Astrocyte (in vitro differentiated cells and primary cell): ENCODE measurements at regions not wholly inside any gene's neighbourhood (a gene's known extent, or its start where the extent isn't known, plus 50 kb on each side); places are given as distances from the start of the nearest gene placed in this dataset.

ENCODE experiments used
- DNase-seq: peaks from one replicate; pipeline ENCODE4 v3.0.0-alpha.2; 2010; ENCODE audit warnings: low read depth
- FAIRE-seq: peaks from 2 replicates; lab custom pipeline; 2011; peaks lifted over from hg19 to GRCh38; lab: Jason Lieb, UNC
- H2AFZ ChIP-seq: 2 replicates; pipeline ENCODE4 v1.6.0; 2012; ENCODE audit warnings: low read depth, low read length, inconsistent platforms
- H3K27ac ChIP-seq: 2 replicates; pipeline ENCODE4 v1.5.1; 2011; ENCODE audit warnings: low read depth, low read length, inconsistent platforms
- H3K27me3 ChIP-seq: 2 replicates; pipeline ENCODE4 v1.6.0; 2011; ENCODE audit warnings: low read length, inconsistent platforms; ENCODE audit not compliant: insufficient read depth
- H3K36me3 ChIP-seq: 2 replicates; pipeline ENCODE4 v1.5.1; 2011; ENCODE audit warnings: low read length, inconsistent platforms; ENCODE audit not compliant: insufficient read depth
- H3K4me1 ChIP-seq: 2 replicates; pipeline ENCODE4 v1.5.1; 2011; ENCODE audit warnings: low read length, inconsistent platforms; ENCODE audit not compliant: insufficient read depth
- H3K4me2 ChIP-seq: 2 replicates; pipeline ENCODE4 v1.6.0; 2012; ENCODE audit warnings: low read length, inconsistent platforms
- H3K4me3 ChIP-seq: 2 replicates; pipeline ENCODE4 v1.5.1; 2011; ENCODE audit warnings: low read depth, mild to moderate bottlenecking, low read length, inconsistent platforms; ENCODE audit not compliant: insufficient read depth
- H3K79me2 ChIP-seq: 2 replicates; pipeline ENCODE4 v1.6.0; 2012; ENCODE audit warnings: mild to moderate bottlenecking, low read length, inconsistent platforms; ENCODE audit not compliant: insufficient read depth
- H3K9ac ChIP-seq: 2 replicates; pipeline ENCODE4 v1.6.0; 2012; ENCODE audit warnings: mild to moderate bottlenecking, low read length, inconsistent platforms
- H3K9me3 ChIP-seq: 2 replicates; pipeline ENCODE4 v1.5.1; 2012; ENCODE audit warnings: low read depth, mild to moderate bottlenecking, low read length, inconsistent platforms; ENCODE audit not compliant: insufficient read depth
- H4K20me1 ChIP-seq: 2 replicates; pipeline ENCODE4 v1.6.0; 2012; ENCODE audit warnings: low read length, inconsistent platforms; ENCODE audit not compliant: insufficient read depth
- H3K27ac Mint-ChIP-seq: one replicate; pipeline ENCODE4 v1.8.0; 2021; ENCODE audit warnings: mild to moderate bottlenecking, mixed read lengths; ENCODE audit not compliant: unreplicated experiment
- H3K27me3 Mint-ChIP-seq: one replicate; pipeline ENCODE4 v1.8.0; 2021; ENCODE audit warnings: low read depth, mixed read lengths; ENCODE audit not compliant: unreplicated experiment
- H3K36me3 Mint-ChIP-seq: one replicate; pipeline ENCODE4 v1.8.0; 2021; ENCODE audit warnings: low read depth, mixed read lengths; ENCODE audit not compliant: unreplicated experiment
- H3K4me1 Mint-ChIP-seq: one replicate; pipeline ENCODE4 v1.8.0; 2021; ENCODE audit warnings: low read depth, mixed read lengths; ENCODE audit not compliant: unreplicated experiment
- H3K4me3 Mint-ChIP-seq: one replicate; pipeline ENCODE4 v1.8.0; 2021; ENCODE audit warnings: mild to moderate bottlenecking, moderate library complexity, mixed read lengths; ENCODE audit not compliant: unreplicated experiment
- H3K9me3 Mint-ChIP-seq: one replicate; pipeline ENCODE4 v1.8.0; 2021; ENCODE audit warnings: mild to moderate bottlenecking, mixed read lengths; ENCODE audit not compliant: unreplicated experiment
- CTCF ChIP-seq: IDR thresholded peaks from 2 replicates; pipeline ENCODE4 v1.5.1; 2011; ENCODE audit warnings: low read depth, mild to moderate bottlenecking, inconsistent platforms, low read length, moderate library complexity; ENCODE audit not compliant: insufficient read depth
- EZH2 ChIP-seq: IDR thresholded peaks from 2 replicates; pipeline ENCODE4 v1.6.1; 2012; ENCODE audit warnings: mild to moderate bottlenecking, low read length, inconsistent platforms; ENCODE audit not compliant: insufficient read depth

DNA sequence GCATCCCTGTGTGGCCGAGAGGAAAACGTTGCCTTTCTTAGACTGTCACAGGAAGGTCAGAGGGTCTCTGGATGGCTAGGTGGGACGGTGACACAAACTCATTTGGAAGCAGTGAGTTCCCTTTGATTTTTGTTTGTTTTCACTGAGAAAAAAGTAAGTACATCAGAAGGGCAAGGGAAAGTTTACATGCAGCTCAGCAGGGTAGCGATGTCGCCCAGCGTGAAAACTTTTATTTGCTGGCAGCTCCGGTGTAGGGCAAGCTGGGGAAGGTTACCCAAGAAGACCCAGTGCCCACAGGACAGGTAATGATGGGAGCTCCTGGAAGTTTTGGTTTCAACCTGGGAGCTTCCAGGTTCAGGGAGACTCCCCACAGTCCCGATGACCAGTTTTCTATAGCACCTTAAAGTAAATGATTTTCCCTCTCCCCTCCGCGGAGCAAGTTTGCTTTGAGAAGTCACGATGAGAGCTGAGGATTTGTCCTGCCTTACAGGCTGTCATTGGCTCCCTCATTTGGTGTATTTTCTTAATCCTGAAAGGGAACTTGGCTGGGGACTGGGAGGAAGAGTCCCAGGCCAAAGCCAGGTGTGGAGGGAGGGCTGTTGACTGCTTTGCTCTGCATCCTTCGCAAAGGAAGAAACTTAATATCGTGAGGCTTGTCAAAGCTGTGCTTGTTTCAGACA, 64.7 kb upstream of the ESRRB start:
- Histone ChIP-seq H3K27me3 (peaks cover 5% of the 10 kb centered on the region), H4K20me1 (no peaks in the 10 kb centered on the region), H3K4me2 (no peak overlapping the region), H3K4me1 (no peaks in the 10 kb centered on the region), H3K27ac (no peak overlapping the region), H3K9me3 (no peaks in the 10 kb centered on the region), H3K9ac (no peak overlapping the region), H3K36me3 (no peaks in the 10 kb centered on the region), H3K4me3 (no peak overlapping the region), H3K79me2 (no peaks in the 10 kb centered on the region), H2AFZ (no peak overlapping the region)
- H3K9me3 Mint-ChIP-seq = peaks cover 4% of the 10 kb centered on the region
- no peak overlapping the region for H3K27ac Mint-ChIP-seq
- TF ChIP-seq EZH2 = no peak
- TF ChIP-seq CTCF = no peak
- DNase-seq (no peak), FAIRE-seq (no peak)
- H3K4me3 Mint-ChIP-seq = no peak overlapping the region
- H3K36me3 Mint-ChIP-seq = no peaks in the 10 kb centered on the region
- H3K4me1 Mint-ChIP-seq = peaks cover 6% of the 10 kb centered on the region
- peaks cover 72% of the 10 kb centered on the region for H3K27me3 Mint-ChIP-seq

- no peak for TF ChIP-seq EZH2
- TF ChIP-seq CTCF = no peak
- peaks cover 2% of the 10 kb centered on the region for H3K9me3 Mint-ChIP-seq
- no peak overlapping the region for H3K9ac ChIP-seq
- H2AFZ ChIP-seq = no peak overlapping the region
- H3K4me2 ChIP-seq = no peak overlapping the region
- no peak for DNase-seq
- H3K4me3 Mint-ChIP-seq = no peak overlapping the region
- no peaks in the 10 kb centered on the region for H3K9me3 ChIP-seq
- no peaks in the 10 kb centered on the region for H3K36me3 ChIP-seq
- peaks cover 6% of the 10 kb centered on the region for H3K4me1 Mint-ChIP-seq
- H3K4me3 ChIP-seq = no peak overlapping the region
- FAIRE-seq = no peak
- no peaks in the 10 kb centered on the region for H3K79me2 ChIP-seq
- no peak overlapping the region for H3K27ac Mint-ChIP-seq
- H3K36me3 Mint-ChIP-seq = no peaks in the 10 kb centered on the region
- peaks cover 71% of the 10 kb centered on the region for H3K27me3 Mint-ChIP-seq
- no peaks in the 10 kb centered on the region for H3K4me1 ChIP-seq
- H3K27ac ChIP-seq = no peak overlapping the region
- no peaks in the 10 kb centered on the region for H4K20me1 ChIP-seq
- peaks cover 5% of the 10 kb centered on the region for H3K27me3 ChIP-seq
Observed at GRCh38 chr14:76312821-76313220, 63.1 kb upstream of the ESRRB start.

DNA sequence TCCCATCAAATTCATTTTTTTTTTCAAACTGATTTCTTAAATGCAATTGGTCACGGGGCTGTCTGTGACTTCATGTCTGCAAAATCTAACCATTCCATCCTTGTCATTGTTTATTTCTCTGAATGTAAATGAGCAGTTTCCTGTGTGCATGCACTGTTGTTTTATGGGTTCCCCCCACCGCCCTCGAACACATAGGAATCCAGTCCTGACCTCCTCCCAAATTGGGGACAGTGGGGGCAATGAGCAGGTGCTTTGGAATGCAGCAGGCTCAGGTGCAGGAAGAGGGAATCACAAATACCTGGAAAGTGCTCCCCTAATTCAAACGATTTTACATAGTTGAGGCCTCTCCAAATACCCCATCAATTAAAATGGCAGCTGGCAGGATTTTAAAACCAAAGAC, 62.6 kb upstream of the ESRRB start:
- Histone ChIP-seq H3K79me2 (no peaks in the 10 kb centered on the region), H3K4me3 (no peak overlapping the region), H3K4me1 (no peaks in the 10 kb centered on the region), H3K9ac (no peak overlapping the region), H3K27ac (no peak overlapping the region), H3K27me3 (peaks cover 5% of the 10 kb centered on the region), H3K36me3 (no peaks in the 10 kb centered on the region), H3K4me2 (no peak overlapping the region), H3K9me3 (no peaks in the 10 kb centered on the region), H2AFZ (no peak overlapping the region), H4K20me1 (no peaks in the 10 kb centered on the region)
- no peak for DNase-seq
- no peaks in the 10 kb centered on the region for H3K9me3 Mint-ChIP-seq
- TF ChIP-seq CTCF (no peak), EZH2 (no peak)
- H3K27me3 Mint-ChIP-seq = peaks cover 66% of the 10 kb centered on the region
- no peak overlapping the region for H3K27ac Mint-ChIP-seq
- no peak overlapping the region for H3K4me3 Mint-ChIP-seq
- no peak for FAIRE-seq
- no peaks in the 10 kb centered on the region for H3K36me3 Mint-ChIP-seq
- peaks cover 6% of the 10 kb centered on the region for H3K4me1 Mint-ChIP-seq
